ENCODE measurements at regions not wholly inside any gene's neighbourhood (a gene's known extent, or its start where the extent isn't known, plus 50 kb on each side); places are given as distances from the start of the nearest gene placed in this dataset.

DNA sequence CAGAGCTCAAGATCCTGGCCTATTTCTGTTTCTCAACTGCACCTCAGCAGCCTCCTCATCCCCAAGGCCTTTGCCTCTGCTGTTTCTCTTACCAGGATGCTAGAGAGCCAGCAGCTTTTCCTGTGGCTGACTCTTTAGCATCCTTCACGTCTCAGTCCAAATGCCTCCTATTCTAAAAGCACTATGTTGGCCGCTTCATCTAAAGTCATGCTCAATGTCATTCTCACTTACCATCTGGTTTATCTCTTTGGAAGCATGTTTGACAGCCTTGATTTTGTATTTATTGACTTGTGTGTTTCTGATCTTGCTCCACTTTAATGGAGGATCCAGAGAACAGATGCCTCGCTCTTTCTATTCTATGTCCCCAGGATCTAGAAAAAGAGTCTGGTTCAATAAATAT, 351.8 kb upstream of the CDH11 start:
- TF ChIP-seq CTCF (IDR thresholded peaks at IDR 0.05) = no peak
- no peak for TF ChIP-seq POLR2AphosphoS5 (IDR thresholded peaks at IDR 0.05)
- TF ChIP-seq POLR2A (IDR thresholded peaks at IDR 0.05) = no peak
- TF ChIP-seq EP300 (IDR thresholded peaks at IDR 0.05) = no peak
